ENCODE measurements at regions not wholly inside any gene's neighbourhood (a gene's known extent, or its start where the extent isn't known, plus 50 kb on each side); places are given as distances from the start of the nearest gene placed in this dataset.

DNA sequence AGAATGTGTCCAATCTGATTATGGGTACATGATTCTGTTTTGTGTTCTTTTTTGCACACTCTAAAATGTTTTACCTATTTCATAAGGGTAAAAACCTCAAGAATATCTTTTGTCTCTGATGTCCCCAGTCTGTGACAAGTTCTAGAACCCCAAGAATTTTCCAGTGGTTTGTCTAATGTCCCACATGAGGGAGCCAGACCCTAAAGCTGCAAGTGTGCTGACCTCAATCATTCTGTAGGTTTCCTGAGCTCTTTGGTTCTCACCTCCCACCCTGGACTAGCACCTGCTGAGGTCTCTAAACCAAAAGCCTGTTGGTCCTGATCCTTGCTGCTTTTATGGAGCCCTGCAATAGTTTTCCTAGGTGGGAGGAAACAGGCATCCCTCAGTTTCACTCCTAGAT is 149.8 kb upstream of the MPPED2 start:
- peak in 1 of 2 experiments; percentile 5 for DNase-seq

DNA sequence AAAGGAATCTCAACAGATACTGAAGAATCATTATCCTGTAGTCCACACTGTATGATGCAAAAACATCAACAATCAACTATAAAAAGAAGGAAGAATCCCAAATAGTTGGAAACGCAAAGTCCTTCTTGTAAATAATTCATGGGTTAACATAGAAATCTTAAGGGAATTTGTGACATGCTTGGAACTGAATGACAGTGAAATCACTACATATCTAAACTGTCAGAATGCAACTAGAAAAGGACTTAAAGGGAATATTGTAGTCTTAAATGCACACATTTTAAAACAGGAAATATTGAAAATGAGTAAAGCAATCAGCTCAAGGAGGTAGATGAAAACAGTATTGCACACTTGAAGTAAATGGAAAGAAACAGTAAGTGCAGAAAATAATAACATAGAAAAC is 147.6 kb upstream of the MPPED2 start:
- no peak for DNase-seq

DNA sequence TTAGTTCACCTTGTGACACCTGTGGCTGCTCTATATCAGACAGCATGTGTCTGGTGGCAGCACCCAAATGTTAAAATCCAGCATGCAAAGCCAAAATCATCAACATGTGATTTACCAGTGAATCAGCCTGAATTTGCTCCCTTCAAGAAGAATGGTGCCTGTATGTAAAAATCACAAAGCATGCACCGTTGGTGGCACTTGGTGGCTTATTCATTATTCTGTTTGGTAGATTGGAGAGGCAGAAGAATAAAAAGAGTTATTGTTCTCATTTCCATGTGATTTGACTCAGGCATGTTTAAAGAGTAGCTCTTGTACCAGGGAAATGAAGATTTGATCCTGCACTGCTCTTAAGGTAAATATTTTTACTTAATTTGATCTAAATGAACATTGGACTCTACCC is 143.9 kb upstream of the MPPED2 start:
- peak; percentile 91 to 92 for DNase-seq

- DNase-seq: no peak
These were observed 143.1 kb upstream of the MPPED2 start for GRCh38 chr11:30729187-30729713.

DNA sequence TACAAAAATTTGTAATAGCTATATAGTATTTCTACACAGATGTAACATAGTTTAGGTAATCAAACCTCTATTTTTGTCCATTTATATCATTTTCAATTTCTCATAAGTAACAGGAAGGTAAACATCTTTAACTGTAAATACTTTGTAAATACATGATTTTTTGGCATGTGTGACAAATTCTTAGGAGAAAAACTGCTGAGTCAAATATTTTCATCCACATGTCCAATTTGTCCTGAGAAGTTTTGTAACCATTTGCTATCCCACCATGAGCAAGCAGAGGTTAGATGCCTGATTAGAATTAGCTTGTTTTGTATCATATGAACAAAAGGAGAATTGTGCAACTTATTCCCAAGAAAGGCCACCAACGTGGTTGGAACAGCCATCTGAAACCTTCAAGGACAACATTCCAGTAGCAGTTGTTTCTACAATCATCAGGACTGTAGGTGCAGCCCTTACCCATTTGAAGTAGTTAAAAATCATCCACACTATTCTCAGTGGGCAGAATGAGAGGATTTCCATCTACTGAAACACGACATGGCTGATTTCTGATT is 139.6 kb upstream of the MPPED2 start:
- no peak for DNase-seq

GRCh38 chr11:30724274-30724673 is 138.1 kb upstream of the MPPED2 start:
- DNase-seq: no peak

DNA sequence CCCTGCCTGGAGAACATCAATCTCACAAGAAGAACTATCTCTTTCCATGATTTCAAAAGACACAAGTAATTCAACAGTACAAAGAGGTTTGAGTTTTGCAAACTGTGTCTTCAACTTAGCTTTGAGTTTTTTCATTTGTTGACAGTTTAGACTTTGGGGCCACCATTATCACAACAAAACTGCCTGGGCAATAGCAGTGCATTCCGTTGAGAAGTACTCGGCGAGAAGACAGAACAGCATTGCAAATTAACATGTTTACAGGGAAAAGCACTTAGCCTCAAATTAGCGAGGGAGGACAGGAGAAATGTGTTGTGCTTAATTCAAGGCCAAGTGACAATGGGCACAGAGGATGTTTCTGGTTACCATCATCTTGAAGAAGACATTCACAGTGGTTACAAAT is 133.2 kb upstream of the MPPED2 start:
- no peak for DNase-seq

GRCh38 chr11:30717641-30718040 is 131.5 kb upstream of the MPPED2 start:
- DNase-seq: no peak

DNA sequence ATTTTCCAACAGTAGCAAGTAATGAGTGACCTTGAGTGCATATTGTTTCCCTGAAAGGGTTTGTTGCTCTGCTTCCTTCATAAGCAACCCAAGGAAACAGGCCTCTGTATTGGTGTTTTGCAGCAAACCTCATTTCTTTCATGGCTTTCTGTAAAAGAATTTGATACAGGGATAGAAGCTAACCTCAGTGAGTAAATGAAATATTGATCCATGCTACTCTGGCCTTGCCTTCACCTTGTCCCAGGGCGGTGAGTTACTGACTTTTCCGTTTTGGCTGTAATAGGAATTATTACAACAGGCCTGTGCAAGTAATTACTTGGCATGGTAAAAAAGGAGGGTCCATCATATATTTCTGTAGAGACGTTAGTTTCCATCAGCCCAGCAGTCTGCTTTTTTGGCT is 130.9 kb upstream of the MPPED2 start:
- DNase-seq: no peak

GRCh38 chr11:30712749-30713148 is 126.6 kb upstream of the MPPED2 start:
- DNase-seq: no peak

DNA sequence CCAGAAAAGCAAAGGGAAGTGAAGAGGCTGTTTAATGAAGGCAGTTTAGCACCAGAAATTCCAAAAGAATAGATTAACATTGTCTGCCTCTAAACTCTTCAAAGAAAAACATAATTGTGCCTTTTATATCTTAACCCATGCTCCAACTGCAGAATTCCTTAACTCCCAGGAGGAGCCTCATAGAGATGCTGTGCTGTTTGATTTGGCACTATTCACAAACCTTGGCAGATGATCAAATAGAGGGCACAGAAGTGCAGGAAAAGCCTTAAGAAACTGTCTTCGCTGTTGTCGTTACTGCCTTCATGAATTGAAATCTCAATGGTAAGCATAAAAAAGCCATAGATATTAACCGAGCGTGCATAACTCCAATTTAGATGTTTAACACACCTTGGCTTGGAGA is 124.1 kb upstream of the MPPED2 start:
- DNase-seq: no peak

DNA sequence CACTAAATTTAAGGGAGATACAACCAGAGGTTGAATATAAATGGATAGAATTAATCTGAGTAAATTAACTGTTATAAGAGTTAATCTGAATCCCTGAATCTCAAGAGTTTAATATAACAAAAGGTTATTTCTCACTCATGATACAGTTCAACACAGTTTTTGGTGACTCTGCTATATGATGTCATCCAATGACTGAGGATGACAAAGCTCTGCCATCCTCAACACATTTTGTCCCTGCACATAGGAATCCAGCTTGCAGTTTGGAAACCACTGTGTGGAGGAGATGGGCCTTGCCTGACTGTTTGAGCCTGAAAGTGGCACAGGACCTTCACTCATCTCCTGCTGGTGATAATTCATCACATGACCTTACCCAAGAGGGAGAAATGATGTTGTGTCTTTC is 121.0 kb upstream of the MPPED2 start:
- no peak for DNase-seq

DNA sequence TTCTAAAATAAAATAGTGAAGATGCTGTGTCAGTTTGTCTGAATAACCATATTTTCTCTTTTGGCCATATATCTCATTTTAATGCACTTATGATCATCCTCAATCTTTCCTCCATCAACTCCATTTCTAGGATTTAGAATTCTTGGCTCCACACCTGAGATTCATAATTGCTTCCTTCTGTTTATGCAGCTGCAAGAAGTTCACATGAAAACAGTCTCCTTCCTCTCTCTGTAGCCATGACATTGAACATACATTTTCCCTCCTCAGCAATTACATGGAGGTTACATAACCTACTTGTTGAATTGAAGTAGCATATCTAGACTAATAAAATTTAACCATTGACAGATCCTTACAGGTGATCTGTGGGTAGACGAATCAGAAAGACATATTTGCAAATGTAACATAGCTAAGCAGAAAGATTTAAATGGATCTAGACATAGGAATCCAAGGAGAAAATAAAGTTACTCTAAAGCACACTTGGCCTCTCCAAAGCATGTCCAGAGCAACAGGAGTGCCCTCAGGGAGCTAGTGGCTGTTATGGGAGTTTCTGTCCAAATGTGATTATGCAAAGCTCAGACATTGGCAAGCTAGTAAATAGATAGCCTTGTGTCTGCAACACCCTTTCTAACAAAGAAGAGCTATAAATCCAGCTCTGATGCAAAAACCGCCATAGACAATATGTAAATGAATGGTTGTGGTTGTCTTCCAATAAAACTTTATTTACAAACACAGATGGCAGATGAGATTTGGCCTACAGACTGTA is 119.9 kb upstream of the MPPED2 start:
- peak; percentile 92 to 96 for DNase-seq

DNA sequence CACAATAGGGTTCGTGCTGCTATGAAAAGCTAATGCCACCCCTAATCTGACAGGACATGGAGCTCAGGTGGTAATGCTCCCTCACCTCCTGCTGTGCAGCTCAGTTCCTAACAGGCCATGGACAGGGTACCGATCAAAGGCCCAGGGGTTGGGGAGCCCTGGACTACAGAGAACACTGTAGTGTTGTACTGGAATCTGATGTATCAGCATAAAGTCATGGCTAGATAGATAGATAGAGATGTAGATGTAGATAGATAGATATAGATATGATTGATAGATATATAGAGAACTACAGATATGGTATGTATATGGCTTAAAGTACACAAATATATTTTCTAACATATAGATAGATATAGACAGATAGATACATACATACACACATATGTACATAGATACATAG is 112.3 kb upstream of the MPPED2 start:
- no peak for DNase-seq

- DNase-seq: no peak
These were observed 110.9 kb upstream of the MPPED2 start for GRCh38 chr11:30697032-30697431.

GRCh38 chr11:30684772-30685171 is 98.6 kb upstream of the MPPED2 start:
- no peak for DNase-seq

GRCh38 chr11:30683176-30683575 is 97.0 kb upstream of the MPPED2 start:
- DNase-seq: no peak

GRCh38 chr11:30666817-30667216 is 80.7 kb upstream of the MPPED2 start:
- no peak for DNase-seq

DNA sequence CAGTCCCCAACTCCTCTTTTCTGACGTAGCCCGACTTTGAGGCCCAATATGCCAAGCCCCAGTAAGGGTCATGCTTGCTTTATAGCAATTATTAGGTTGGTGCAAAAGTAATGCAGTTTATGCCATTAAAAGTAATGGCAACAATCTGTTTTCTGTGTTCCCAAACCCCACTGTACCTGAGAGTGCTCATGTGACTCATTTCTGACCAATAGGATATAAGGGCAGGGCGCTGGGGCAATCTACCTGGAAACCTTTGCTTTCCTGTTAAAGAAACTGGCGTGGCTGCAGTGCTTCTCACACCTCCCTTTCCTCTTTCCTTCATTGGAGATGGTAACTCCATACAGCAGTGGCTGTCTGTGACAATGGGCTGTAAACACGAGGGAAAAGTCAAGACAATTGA is 78.9 kb upstream of the MPPED2 start:
- no peak for DNase-seq

GRCh38 chr11:30653606-30654005 is 67.5 kb upstream of the MPPED2 start:
- DNase-seq: peak in 1 of 2 experiments; percentile 11

- DNase-seq: no peak
These were observed 66.6 kb upstream of the MPPED2 start for GRCh38 chr11:30652801-30653200.

- DNase-seq: no peak
These were observed 64.1 kb upstream of the MPPED2 start for GRCh38 chr11:30650266-30650665.

All from NCI-H526 (cell line).